Spleen (tissue), 7 donors: ENCODE measurements at regions not wholly inside any gene's neighbourhood (a gene's known extent, or its start where the extent isn't known, plus 50 kb on each side); places are given as distances from the start of the nearest gene placed in this dataset.

Source experiments
- CTCF ChIP-seq, 11 experiments: fragments of 200-600 bp in 7 of 11; fragments of 450-650 bp in 4 of 11; sonication (generic) in 4 of 11; IDR thresholded peaks in 8 of 11; conservative IDR thresholded peaks in 3 of 11; 1 replicate in 7 of 11; 2 replicates in 4 of 11; pipeline versions ENCODE4 v1.4.0 to v1.8.0; 2016 to 2021; ENCODE audit warnings: antibody characterized with exemption in 11 of 11, inconsistent platforms in 4 of 11, mild to moderate bottlenecking in 1 of 11
- POLR2AphosphoS5 ChIP-seq, 3 donors: sonication (generic); formaldehyde crosslinking; IDR thresholded peaks; one replicate each; pipeline ENCODE4 v1.5.1; 2017; ENCODE audit warnings: antibody characterized with exemption in 3 of 3
- donor health status: DM: no; HTN: no; CAD: no; lungs with moderate emphysema.
- donor health status: DM: no; HTN: no; CAD: no.
- donor health status: DM: no; HTN: no; CAD: no.

- TF ChIP-seq CTCF (IDR thresholded peaks at IDR 0.05 in 8 of 11, conservative IDR thresholded peaks at IDR 0.05 in 3 of 11) (no peak), POLR2AphosphoS5 (IDR thresholded peaks at IDR 0.05) (no peak)
These were observed 737.1 kb upstream of the FLRT2 start for GRCh38 chr14:84792722-84793410.
